Esophagus squamous epithelium (tissue), 4 donors: ENCODE measurements at regions not wholly inside any gene's neighbourhood (a gene's known extent, or its start where the extent isn't known, plus 50 kb on each side); places are given as distances from the start of the nearest gene placed in this dataset.

Experiments used
- POLR2A ChIP-seq, 4 donors: fragments of 450-650 bp; IDR thresholded peaks; one replicate each; pipeline ENCODE4 v1.6.1; 2017; ENCODE audit warnings: antibody characterized with exemption in 4 of 4, mild to moderate bottlenecking in 4 of 4, moderate library complexity in 3 of 4
- TF ChIP-seq, protein P1 (sequence below), 6 experiments: fragments of 450-650 bp in 4 of 6; fragments of 200-600 bp in 2 of 6; sonication (generic) in 2 of 6; IDR thresholded peaks; one replicate each; pipeline ENCODE4 v1.5.1; 2016 to 2019; ENCODE audit warnings: antibody characterized with exemption in 6 of 6, mild to moderate bottlenecking in 4 of 6, moderate library complexity in 4 of 6

- TF ChIP-seq, protein P1, sequence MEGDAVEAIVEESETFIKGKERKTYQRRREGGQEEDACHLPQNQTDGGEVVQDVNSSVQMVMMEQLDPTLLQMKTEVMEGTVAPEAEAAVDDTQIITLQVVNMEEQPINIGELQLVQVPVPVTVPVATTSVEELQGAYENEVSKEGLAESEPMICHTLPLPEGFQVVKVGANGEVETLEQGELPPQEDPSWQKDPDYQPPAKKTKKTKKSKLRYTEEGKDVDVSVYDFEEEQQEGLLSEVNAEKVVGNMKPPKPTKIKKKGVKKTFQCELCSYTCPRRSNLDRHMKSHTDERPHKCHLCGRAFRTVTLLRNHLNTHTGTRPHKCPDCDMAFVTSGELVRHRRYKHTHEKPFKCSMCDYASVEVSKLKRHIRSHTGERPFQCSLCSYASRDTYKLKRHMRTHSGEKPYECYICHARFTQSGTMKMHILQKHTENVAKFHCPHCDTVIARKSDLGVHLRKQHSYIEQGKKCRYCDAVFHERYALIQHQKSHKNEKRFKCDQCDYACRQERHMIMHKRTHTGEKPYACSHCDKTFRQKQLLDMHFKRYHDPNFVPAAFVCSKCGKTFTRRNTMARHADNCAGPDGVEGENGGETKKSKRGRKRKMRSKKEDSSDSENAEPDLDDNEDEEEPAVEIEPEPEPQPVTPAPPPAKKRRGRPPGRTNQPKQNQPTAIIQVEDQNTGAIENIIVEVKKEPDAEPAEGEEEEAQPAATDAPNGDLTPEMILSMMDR (IDR thresholded peaks at IDR 0.05), result no peak
- TF ChIP-seq POLR2A (IDR thresholded peaks at IDR 0.05), result no peak
Measured at GRCh38 chr5:29099585-29099984, 2061.2 kb upstream of the CDH9 start.
